ENCODE measurements at regions not wholly inside any gene's neighbourhood (a gene's known extent, or its start where the extent isn't known, plus 50 kb on each side); places are given as distances from the start of the nearest gene placed in this dataset.
"Not testable (repeated sequence)": the region's sequence is repeated elsewhere in the genome, so short reads cannot be mapped to it uniquely, and the experiment has no call there.

- DNase-seq = not testable (repeated sequence)
Observed at GRCh38 chr1:144140243-144140642, 168.5 kb upstream of the FAM72C start.

DNA sequence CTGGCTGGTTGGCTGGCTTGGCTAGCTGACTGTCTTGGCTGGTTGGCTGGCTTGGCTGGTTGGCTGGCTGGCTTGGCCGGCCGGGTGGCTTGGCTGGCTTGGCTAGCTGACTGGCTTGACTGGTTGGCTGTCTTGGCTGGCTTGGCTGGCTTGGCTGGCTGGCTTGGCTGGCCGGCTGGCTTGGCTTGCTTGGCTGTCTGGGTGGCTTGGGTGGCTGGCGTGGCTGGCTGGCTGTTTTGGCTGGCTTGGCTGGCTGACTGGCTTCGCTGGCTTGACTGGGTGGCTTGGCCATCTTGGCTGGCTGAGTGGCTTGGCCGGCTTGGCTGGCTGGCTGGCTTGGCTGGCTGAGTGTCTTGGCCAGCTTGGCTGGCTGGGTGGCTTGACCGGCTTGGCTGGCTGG, 133.2 kb upstream of the FAM72C start:
- not testable (repeated sequence) for DNase-seq

DNA sequence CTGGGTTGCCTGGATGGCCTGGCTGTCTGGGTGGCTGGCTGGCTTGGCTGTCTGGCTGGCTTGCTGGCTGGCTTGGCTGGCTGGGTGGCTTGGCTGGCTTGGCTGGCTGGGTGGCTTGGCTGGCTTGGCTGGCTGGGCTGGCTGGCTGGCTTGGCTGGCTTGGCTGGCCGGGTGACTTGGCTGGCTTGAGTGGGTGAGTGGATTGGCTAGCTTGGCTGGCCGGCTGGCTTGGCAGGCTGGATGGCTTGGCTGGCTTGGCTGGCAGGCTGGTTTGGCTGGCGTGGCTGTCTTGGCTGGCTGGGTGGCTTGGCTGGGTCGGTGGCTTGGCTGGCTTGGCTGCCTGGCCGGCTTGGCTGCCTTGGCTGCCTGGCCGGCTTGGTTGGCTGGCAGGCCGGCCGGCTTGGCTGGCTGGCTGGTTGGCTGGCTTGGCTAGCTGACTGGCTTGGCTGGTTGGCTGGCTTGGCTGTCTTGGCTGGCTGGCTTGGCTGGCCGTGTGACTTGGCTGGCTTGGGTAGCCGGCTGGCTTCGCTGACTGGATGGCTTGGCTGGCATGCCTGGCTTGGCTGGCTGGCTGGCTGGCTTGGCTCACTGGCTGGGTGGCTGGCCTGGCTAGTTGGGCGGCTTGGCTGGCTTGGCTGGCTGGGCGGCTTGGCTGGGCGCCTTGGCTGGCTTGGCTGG, 132.4 kb upstream of the FAM72C start:
- DNase-seq = peak; percentile 72

GRCh38 chr1:144103156-144103880, 131.5 kb upstream of the FAM72C start:
- DNase-seq = not testable (repeated sequence)

- DNase-seq = not testable (repeated sequence)
Observed at GRCh38 chr1:144102046-144102745, 130.4 kb upstream of the FAM72C start.

GRCh38 chr1:144101397-144102045, 129.7 kb upstream of the FAM72C start:
- no peak for DNase-seq

DNA sequence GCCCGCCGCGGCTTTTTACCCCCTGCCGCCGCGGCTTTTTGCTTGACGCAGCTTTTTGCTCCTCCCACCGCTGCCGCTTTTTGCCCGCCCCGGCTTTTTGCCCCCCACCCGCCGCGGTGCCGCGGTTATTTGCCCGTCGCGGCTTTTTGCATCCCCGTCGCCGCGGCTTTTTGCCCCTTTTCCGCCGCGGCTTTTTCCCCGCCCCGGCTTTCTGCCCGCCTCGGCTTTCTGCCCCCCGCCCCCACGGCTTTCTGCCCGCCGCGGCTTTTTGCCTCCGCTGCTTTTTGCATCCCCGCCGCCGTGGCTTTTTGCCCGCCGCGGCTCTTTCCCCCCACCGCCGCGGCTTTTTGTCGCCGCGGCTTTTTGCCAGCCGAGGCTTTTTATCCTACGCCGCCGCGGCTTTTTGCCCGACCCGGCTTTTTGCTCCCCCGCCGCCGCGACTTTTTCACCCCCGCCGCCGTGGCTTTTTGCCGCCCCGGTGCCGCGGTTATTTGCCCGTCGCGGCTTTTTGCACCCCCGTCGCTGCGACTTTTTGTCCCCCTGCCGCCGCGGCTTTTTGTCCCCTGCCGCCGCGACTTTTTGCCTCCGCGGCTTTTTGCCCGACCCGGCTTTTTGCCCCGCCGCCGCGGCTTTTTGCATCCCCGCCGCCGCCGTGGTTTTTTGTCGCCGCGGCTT, 105.5 kb upstream of the FAM72C start:
- peak; percentile 65 for DNase-seq

- DNase-seq = peak; percentile 11
Observed at GRCh38 chr1:144076646-144077045, 104.9 kb upstream of the FAM72C start.

DNA sequence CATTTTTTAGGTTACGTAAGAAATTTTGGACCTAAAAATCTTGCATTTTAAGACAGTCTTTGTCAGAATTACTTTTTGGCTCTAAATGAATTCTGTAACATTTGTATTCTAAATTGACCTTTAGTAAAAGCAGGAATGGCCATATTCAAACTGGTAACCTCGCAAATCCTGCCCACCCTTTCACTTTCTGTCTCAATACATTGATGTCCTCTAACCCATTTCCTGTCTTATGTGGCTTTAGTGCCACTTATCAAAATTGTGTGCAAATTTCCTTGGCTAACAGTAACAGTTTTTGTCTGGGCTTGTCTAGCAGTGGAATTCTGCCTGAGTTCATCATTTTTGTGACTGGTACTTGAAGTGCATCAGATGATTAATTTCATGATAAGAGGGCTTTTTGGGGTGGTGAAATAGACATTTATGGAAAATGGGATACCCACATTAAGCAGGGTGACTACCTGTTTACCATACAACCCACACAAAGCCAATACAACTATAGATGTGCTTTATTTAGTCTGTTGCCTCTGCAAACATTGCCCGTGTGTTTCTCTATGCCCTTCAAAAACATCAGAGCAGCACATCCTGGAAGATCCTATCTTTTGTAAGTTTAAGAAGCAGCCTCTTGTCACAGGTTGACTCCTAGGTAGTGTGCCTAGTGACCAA, 98.7 kb upstream of the FAM72C start:
- not testable (repeated sequence) for DNase-seq

GRCh38 chr1:144067042-144067441, 95.3 kb upstream of the FAM72C start:
- not testable (repeated sequence) for DNase-seq

- not testable (repeated sequence) for DNase-seq
Observed at GRCh38 chr1:144066071-144066813, 94.5 kb upstream of the FAM72C start.

GRCh38 chr1:144065299-144066060, 93.7 kb upstream of the FAM72C start:
- not testable (repeated sequence) for DNase-seq

- not testable (repeated sequence) for DNase-seq
Observed at GRCh38 chr1:144049365-144049764, 77.6 kb upstream of the FAM72C start.

DNA sequence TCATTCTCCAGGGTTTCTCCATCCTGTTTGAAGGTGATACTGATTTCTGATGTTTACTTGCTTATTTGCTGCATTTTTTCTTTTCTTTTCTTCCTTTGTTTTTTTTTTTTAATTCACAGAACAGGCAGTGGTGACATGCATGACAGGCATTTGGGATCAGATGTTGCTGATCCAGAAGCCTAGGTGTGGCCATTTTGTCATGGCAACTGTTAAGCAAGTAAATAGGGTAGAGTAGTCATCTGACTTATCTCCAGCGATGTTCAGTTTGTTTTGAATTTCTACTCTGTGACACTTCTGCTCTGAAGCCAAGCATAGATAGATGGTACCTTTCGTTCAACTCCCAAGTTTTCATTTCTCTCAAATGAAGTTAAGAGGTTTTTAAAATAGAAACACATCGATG, 74.9 kb upstream of the FAM72C start:
- not testable (repeated sequence) for DNase-seq

DNA sequence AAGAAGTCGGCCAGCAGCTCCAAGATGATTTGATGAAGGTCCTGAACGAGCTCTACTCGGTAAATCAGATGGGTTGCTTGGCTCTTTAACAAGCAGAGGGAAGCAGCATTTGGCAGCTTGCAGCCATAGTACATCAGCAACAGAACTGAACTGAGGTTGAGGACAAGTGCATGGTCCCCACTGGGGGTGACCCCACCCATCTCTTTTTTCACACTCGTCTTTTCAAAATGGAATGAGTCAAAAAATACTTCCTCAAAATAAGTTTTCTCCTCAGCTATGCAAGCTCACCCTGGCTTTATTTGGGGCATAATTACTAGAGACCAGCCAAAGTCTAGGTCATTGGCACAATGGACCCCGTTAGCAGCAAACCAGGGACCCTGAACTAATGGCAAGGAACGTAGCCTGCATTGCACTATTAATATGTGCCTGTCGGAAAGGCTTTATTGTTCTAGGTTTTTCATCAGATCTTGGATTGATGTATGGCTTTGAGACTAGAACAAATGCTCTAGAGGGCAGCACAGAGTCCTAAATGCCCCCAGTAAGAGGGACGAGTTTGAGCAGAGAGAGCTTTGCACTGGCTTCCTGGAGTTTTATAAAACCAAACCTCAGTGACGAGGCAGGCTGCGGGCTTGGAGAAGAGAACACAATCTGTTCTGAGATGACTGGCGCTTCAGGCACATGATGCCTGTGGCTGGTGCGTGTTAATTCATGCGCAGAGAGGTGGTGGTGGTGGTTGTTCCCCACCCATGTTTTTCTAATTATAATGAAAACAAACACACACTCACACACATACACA, 74.2 kb upstream of the FAM72C start:
- DNase-seq = not testable (repeated sequence)

GRCh38 chr1:144042251-144042650, 70.5 kb upstream of the FAM72C start:
- DNase-seq = not testable (repeated sequence)

DNA sequence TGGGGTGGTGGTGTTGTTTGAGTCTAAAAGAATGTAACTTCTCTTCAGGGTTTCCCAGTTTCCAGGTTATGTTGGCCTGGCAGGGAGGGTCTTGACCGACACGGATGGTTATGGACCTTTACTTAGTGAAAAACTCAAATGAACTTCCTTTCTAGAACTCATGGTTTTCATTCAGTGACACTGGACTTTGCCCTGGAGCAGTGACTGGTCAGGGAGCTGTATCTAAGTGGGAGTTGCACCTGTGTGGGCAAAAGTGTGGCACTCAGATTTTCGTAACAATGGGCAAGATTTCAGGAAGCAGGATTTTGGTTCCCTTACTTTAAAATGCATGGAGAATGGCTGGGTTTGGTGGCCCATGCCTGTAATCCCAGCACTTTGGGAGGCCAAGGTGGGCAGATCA, 68.5 kb upstream of the FAM72C start:
- not testable (repeated sequence) for DNase-seq

DNA sequence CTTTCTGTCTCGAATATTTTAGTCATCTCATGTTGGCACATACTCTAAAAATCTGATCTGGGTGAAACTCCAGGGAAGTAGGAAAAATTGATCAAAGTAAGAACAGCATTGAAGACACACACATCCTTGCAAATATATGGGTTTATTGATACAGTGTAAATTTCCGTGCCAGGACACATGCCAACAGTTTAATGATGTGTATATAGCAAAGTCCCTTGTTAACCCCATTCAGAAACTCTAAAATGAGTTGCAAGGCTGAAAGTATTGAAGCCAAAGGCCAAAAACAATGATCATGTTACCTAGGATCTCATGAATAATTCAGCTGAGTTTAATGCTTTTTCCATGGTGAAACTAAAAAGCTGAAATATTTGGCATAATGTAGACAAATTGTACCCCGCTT, 62.3 kb upstream of the FAM72C start:
- not testable (repeated sequence) for DNase-seq

GRCh38 chr1:144031550-144031949, 59.8 kb upstream of the FAM72C start:
- DNase-seq = not testable (repeated sequence)

- DNase-seq = not testable (repeated sequence)
Observed at GRCh38 chr1:144026022-144026421, 54.2 kb upstream of the FAM72C start.

Measured in right hindlimb (tissue), 1 donor.